HFFc6 (cell line): ENCODE measurements at regions not wholly inside any gene's neighbourhood (a gene's known extent, or its start where the extent isn't known, plus 50 kb on each side); places are given as distances from the start of the nearest gene placed in this dataset.

ENCODE experiments used
- DNase-seq: peaks from one replicate; pipeline ENCODE4 v3.0.0-alpha.2; 2018
- H3K27ac Mint-ChIP-seq: 2 replicates; pipeline ENCODE4 v1.8.0; 2020; ENCODE audit warnings: mild to moderate bottlenecking, mixed read lengths
- H3K27me3 Mint-ChIP-seq: 2 replicates; pipeline ENCODE4 v1.8.0; 2021; ENCODE audit warnings: mild to moderate bottlenecking, moderate library complexity, mixed read lengths; ENCODE audit not compliant: insufficient read depth
- H3K36me3 Mint-ChIP-seq: 2 replicates; pipeline ENCODE4 v1.8.0; 2021; ENCODE audit warnings: low read depth, mixed read lengths
- H3K4me1 Mint-ChIP-seq: 2 replicates; pipeline ENCODE4 v1.8.0; 2020; ENCODE audit warnings: low read depth, mixed read lengths
- H3K4me3 Mint-ChIP-seq: 2 replicates; pipeline ENCODE4 v1.8.0; 2020; ENCODE audit warnings: mild to moderate bottlenecking, moderate library complexity, mixed read lengths
- H3K9me3 Mint-ChIP-seq: 2 replicates; pipeline ENCODE4 v1.8.0; 2020; ENCODE audit warnings: mild to moderate bottlenecking, mixed read lengths
- CTCF ChIP-seq: fragments of 200-600 bp; sonication (generic); IDR thresholded peaks from 2 replicates; pipeline ENCODE4 v1.5.0; 2021; ENCODE audit warnings: antibody characterized with exemption, mild to moderate bottlenecking

DNA sequence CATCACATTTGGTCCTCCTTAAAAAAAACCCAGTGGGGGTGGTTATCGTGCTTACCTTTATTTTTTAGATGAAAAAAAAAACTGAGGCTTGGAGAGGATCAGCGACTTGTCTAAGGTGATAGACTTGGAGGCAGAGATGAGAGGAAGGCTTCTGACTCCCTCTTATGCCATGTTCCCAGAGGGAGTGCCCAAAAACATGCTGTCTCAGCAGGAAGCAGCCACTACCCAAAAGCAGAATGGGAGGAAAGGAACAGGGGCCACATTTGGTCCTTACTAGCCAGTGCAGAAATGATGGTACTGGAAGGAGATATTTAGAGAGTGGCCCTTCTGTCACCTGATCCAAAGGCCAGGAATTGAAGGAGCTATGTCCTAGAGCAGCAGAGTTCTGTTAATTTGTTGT, 118.4 kb downstream of the B3GNT2 start:
- no peak for DNase-seq
- H3K9me3 Mint-ChIP-seq: no peaks in the 10 kb centered on the region
- no peak overlapping the region for H3K4me3 Mint-ChIP-seq
- no peak overlapping the region for H3K27ac Mint-ChIP-seq
- peaks cover 3% of the 10 kb centered on the region for H3K27me3 Mint-ChIP-seq
- no peaks in the 10 kb centered on the region for H3K36me3 Mint-ChIP-seq
- TF ChIP-seq CTCF: no peak
- H3K4me1 Mint-ChIP-seq: peaks cover 8% of the 10 kb centered on the region; the same call in 1 of the 2 replicates

GRCh38 chr2:62313449-62314227, 117.7 kb downstream of the B3GNT2 start:
- H3K27me3 Mint-ChIP-seq: peaks cover 3% of the 10 kb centered on the region
- H3K36me3 Mint-ChIP-seq: no peaks in the 10 kb centered on the region
- no peaks in the 10 kb centered on the region for H3K9me3 Mint-ChIP-seq
- H3K4me1 Mint-ChIP-seq: peaks cover 9% of the 10 kb centered on the region; the same call in 1 of the 2 replicates
- H3K4me3 Mint-ChIP-seq: no peak overlapping the region
- no peak for TF ChIP-seq CTCF
- no peak for DNase-seq
- no peak overlapping the region for H3K27ac Mint-ChIP-seq

DNA sequence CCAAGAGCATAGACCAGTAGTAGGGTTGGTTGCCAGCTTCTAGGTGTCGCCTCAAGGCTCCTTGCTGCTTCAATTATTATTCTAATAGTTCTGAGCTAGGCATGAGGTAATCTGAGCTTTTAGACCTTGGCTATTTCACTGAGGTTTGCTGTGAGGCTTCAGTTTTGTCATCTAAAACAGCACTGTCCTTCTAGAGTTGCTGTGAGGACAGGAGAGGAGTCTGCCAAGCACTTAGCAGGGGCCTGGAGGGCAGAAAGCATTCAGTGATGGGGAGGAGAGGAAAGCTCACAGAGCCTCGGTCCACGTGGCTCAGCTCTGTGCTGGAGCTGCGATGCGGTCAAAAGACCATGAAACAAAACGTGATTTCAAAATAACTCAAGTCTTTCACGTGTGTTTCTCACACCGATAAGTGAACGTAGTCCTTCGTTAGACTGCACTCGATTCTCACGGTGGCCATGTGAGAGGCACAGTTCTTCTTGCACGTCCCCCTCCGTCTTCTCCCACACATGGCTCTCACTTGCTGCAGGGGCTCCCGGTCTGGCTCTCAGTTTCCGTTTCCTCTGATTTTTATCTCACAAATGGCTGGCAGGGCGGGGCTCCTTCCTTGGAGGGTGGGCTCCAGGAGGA, 113.7 kb downstream of the B3GNT2 start:
- no peaks in the 10 kb centered on the region for H3K36me3 Mint-ChIP-seq
- no peak for TF ChIP-seq CTCF
- no peaks in the 10 kb centered on the region for H3K9me3 Mint-ChIP-seq
- H3K4me3 Mint-ChIP-seq: peak overlapping the region; percentile 20; the same call in 1 of the 2 replicates
- peaks cover 23% of the 10 kb centered on the region for H3K4me1 Mint-ChIP-seq
- DNase-seq: no peak
- no peak overlapping the region for H3K27ac Mint-ChIP-seq
- peaks cover 3% of the 10 kb centered on the region for H3K27me3 Mint-ChIP-seq

DNA sequence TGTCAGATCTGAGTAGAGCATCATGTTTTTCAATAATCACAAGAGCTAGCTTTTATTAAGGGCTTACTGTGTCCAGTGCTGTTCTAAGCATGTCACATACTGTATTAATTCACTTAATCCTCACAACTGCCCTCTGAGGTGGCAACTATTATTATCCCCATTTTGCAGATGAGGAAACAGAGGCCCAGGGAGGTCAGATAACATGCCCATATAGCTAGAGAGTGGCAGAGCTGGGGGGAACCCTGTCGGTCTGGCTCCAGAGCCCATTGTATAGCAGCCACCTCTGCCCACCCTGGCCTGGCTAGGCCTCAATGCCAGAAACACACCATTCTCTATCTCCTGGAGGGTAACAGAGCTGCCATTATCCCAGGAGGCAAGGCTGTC, 113.2 kb downstream of the B3GNT2 start:
- H3K36me3 Mint-ChIP-seq: no peaks in the 10 kb centered on the region
- H3K4me1 Mint-ChIP-seq: peaks cover 28% of the 10 kb centered on the region
- peaks cover 5% of the 10 kb centered on the region for H3K27me3 Mint-ChIP-seq
- H3K4me3 Mint-ChIP-seq: no peak overlapping the region
- DNase-seq: no peak
- H3K9me3 Mint-ChIP-seq: no peaks in the 10 kb centered on the region
- no peak overlapping the region for H3K27ac Mint-ChIP-seq
- TF ChIP-seq CTCF: no peak

- H3K4me3 Mint-ChIP-seq: no peak overlapping the region
- no peak for DNase-seq
- TF ChIP-seq CTCF: no peak
- H3K27ac Mint-ChIP-seq: no peak overlapping the region
- H3K27me3 Mint-ChIP-seq: peaks cover 5% of the 10 kb centered on the region
- H3K9me3 Mint-ChIP-seq: no peaks in the 10 kb centered on the region
- peaks cover 29% of the 10 kb centered on the region for H3K4me1 Mint-ChIP-seq
- H3K36me3 Mint-ChIP-seq: no peaks in the 10 kb centered on the region
Observed at GRCh38 chr2:62307469-62308389, 111.8 kb downstream of the B3GNT2 start.
